ENCODE measurements at regions not wholly inside any gene's neighbourhood (a gene's known extent, or its start where the extent isn't known, plus 50 kb on each side); places are given as distances from the start of the nearest gene placed in this dataset.

DNA sequence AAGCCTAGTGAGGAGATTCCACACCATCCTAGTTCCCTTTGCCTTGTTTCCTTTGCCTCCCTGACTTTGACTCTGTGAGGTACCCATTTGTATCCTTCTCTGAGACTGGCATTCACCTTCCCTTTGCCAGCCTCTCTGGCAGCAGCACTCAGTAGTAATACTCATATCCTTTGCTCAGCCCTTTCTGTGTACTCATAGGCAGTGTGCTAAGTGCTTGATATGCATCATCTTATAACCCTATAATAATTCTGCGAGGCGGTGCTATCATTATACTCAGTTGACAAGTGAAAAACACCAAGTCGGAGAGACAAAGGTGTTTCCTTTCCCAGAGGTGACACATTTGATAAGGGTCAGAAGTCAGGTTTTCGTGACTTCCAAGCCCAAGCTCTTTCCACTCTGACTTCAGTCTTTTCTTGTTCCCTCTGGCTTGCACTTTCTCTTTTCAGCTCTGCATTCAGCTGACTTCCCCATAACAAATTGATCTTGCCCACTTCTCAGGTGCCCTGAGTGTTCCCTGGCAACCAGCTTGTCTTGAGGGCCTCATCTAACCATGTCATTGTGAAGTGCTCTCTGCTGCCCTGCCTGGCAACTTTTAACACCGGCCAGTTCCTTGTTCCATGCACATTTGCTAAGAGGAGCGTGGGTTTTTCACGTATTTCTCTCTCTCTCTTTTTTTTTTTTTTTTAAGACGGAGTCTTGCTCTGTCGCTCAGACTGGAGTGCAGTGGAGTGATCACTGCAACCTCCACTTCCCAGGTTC is 94.5 kb upstream of the UPP2 start:
- no peak for DNase-seq

- no peak for DNase-seq
Measured at GRCh38 chr2:158004126-158004764, 97.4 kb upstream of the UPP2 start.

- DNase-seq = no peak
Measured at GRCh38 chr2:158002079-158002478, 99.6 kb upstream of the UPP2 start.

- no peak for DNase-seq
Measured at GRCh38 chr2:157996799-157997198, 104.9 kb upstream of the UPP2 start.

GRCh38 chr2:157995117-157995516 is 106.6 kb upstream of the UPP2 start:
- DNase-seq = no peak

DNA sequence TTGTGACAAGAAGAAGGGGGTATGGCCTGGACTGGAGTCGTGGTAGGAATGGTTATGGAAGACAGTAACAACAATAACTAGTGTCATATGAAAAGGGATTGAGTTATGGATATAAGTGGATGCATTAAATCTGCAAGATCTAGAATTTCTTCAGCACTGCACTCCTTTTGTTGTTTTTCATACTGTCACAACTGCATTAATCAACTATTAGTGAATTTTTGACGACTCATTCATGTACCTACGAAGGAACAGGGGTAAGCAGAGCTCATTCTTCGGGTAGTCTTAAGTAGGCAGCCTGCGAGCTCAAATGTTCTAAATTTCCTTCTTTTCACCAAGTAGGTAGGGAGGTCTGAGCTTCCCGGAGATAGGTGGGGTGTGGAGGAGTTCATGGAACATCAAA is 109.7 kb upstream of the UPP2 start:
- no peak for DNase-seq

DNA sequence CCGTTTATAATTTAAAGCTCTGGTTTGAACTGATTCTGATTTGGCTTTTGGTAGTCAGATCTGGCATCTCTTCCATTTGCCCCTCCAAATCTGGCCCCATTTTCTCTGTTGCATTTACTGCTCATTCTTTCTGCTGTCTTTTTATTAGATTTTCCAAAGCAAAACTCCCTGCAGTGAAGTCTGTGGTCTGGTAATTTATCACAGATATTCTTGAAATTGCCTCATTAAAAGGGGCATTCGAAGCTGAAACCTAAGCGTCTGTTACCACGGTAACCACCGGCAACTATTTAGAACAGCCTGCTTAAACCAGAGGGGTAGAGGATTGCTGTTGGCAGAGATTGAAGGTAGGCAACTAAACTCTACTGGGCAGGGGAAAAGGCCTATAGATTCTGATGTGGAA is 111.5 kb upstream of the UPP2 start:
- no peak for DNase-seq

- no peak for DNase-seq
Measured at GRCh38 chr2:157989227-157989626, 112.4 kb upstream of the UPP2 start.

GRCh38 chr2:157986761-157987160 is 110.6 kb upstream of the ACVR1 start:
- no peak for DNase-seq

- DNase-seq = no peak
Measured at GRCh38 chr2:157984866-157985265, 108.7 kb upstream of the ACVR1 start.

GRCh38 chr2:157980020-157980419 is 103.9 kb upstream of the ACVR1 start:
- no peak for DNase-seq

- DNase-seq = no peak
Measured at GRCh38 chr2:157971702-157972101, 95.6 kb upstream of the ACVR1 start.

DNA sequence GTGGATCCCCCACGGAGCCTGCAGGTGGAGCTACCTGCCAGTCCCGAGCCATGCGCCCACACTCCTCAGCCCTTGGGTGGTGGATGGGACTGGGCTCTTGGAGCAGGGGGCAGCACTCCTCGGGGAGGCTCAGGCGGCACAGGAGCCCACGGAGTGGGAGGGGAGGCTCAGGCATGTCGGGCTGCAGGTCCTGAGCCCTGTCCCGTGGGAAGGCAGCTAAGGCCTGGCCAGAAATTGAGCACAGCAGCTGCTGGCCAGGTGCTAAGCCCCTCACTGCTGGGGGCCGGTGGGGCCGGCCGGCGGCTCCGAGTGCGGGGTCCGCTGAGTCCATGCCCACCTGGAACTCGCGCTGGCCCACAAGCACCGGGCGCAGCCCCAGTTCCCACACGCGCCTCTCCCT is 91.7 kb upstream of the ACVR1 start:
- no peak for DNase-seq

DNA sequence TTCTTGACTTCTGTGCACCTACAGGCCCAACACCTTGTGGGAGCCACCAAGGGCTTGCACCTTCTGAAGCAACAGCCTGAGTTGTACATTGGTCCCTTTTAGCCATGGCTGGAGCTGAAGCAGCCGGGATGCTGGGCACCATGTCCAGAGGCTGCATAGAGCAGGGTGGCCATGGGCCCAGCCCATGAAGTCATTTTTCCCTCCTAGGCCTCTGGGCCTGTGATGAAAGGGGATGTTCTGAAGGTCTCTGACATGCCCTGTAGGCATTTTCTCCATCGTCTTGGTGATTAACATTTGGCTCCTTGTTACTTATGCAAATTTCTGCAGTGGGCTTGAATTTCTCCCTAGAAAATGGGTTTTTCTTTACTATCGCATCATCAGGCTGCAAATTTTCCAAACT is 83.1 kb upstream of the ACVR1 start:
- no peak for DNase-seq

- DNase-seq = no peak
Measured at GRCh38 chr2:157957596-157957995, 81.5 kb upstream of the ACVR1 start.

DNA sequence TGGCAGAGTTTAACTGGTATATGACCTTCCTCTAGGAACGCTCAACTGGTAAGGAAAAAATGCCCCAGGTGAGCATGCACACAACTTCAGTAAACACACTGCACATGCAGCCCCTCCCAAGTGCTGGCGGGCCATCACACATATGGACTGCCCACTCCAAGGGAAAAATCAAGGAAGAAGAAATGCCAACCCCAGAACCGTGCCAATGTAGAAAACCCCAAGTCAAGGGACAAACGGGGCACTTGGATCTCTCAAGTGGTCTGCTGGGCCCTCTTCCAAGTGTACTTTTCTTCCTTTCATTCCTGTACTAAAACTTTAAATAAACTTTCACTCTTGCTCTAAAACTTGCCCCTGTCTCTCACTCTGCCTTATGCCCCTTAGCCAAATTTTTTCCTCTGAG is 76.4 kb upstream of the ACVR1 start:
- DNase-seq = no peak

DNA sequence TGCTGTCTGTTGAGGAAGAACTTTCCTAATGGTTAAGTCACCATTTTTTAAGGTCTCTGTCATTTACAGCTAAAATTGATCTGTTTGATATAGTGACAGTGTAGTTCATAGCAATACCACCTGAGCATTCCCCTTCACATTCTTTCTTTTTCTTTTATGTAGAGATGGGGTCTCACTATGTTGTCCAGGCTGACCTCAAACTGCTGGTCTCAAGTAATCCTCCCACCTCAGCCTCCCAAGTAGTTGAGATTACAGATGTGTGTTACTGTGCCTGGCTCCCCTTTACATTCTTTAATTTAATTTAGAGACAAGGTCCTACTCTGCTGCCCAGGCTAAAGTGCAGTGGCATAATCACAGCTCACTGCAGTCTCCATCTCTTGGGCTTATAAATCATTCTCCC is 72.7 kb upstream of the ACVR1 start:
- DNase-seq = no peak

DNA sequence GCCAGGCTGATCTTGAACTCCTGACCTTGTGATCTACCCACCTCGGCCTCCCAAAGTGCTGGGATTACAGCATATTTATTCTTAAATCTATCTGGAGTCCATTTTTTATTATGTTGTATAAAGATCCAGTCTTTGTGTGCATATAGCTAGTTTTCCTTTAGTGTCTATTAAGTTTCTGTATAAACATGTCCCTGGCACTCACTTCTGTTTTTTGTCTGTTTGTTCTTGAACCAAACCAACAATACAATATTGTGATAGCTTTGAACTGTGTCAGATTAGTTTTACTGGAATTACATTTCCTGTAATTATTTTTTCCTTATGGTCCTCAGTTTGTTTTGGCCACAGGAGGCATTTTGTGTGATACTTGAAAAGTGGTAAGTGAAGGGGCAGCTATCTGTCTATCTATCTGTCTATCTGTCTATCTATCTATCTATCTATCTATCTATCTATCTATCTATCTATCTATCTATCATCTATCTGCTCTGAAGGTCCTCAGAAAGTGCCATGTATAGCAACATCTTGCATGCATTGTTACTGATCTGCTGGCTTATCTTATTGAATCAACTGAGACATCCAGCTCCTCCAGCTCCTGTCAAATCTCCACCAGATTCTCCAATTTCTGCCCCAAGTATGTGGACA is 70.9 kb upstream of the ACVR1 start:
- DNase-seq = no peak

DNA sequence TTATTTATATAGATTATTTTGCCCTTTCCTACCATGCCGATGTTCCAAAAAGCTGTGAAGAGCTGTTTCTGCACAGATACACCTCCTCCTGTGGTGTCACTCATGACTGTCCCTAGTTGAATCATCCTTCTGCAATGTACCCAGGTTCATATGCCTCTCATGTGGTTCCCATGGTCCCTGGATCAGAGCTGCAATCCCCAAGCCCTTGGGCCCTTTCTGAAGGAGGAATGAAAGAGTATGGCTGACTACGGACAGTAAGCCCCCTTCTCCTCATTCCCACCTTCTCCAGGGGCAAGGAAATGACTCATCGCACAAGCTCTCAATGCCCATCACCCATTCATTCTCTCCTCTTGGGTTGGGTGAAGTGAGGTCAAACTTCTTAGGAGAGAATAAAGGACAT is 63.9 kb upstream of the ACVR1 start:
- no peak for DNase-seq

DNA sequence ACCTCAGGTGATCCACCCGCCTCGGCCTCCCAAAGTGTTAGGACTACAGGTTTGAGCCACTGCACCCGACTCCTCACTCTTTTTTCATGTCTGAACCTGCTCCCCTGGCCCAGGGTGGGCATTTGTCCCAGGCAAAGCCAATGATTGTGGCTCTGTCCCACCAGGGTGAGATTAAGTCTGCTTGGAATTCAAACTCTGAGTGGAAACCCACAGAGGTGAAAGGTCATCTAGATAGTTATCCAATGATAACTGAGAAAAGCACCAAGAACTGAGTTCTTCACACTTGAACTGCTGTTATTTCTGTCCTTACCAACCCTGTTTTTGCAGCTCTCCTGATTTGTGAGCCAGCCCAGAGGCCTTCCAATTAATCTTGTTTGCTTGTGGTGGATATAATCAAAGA is 62.4 kb upstream of the ACVR1 start:
- DNase-seq = no peak

DNA sequence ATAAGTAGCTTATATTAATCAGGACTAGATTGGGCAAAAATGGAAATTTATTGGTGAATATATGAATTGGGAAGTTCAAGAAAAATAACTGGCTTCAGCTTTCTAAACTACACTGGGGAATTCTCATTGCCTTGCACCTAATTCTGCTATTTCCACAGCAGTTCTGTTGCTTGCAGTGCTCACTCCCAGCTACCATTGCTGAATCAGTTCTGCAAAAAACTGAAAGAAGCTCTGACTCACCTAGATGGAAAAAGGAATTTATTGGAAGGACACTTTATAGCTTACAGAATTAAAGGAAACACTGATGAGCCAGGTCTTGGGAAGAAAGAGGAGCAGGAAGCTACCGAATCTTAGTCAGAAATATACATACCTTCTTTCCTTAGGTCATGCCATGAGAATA is 60.3 kb upstream of the ACVR1 start:
- no peak for DNase-seq

DNA sequence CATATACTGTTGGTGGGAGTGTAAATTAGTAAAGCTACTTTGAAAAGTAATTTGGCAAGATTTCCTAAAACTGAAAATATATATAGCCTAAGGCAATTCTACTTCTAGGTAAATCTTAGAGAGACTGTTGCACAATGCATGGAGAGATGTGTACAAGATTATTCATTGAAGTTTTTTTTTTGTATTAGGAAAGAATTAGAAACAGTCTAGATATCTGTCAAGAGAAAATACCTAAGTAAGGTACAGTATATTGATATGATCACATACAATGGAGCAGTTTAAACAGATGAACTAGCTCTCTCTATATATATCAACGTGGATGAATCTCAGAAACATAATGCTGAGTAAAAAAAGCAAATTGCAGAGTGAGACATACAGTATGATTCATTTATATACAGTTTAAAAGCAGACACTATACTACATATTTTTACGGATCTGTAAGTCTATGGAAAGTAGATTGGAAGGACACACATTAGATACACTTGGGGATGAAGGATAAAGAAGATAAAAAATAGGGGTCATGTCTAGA is 59.3 kb upstream of the ACVR1 start:
- DNase-seq = no peak

- DNase-seq = no peak
Measured at GRCh38 chr2:157934684-157935377, 58.7 kb upstream of the ACVR1 start.

Data from SW 1271 (cell line).